ENCODE measurements at regions not wholly inside any gene's neighbourhood (a gene's known extent, or its start where the extent isn't known, plus 50 kb on each side); places are given as distances from the start of the nearest gene placed in this dataset.

DNA sequence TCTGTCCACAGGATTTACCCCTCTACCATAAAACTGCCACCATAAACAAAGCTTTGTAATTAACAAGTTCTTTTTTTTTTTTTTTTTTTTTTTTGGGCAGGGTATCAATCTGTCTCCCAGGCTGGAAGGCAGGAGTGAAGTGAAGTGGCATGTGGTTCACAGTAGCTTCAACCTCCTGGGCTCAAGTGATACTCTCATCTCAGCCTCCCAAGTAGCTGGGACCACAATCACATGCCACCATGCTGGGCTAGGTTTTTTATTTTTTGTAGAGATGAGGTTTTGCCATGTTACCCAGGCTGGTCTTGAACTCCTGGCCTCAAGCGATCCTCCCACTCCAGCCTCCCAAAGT is 61.1 kb upstream of the NUDT4 start:
- TF ChIP-seq, protein P1, sequence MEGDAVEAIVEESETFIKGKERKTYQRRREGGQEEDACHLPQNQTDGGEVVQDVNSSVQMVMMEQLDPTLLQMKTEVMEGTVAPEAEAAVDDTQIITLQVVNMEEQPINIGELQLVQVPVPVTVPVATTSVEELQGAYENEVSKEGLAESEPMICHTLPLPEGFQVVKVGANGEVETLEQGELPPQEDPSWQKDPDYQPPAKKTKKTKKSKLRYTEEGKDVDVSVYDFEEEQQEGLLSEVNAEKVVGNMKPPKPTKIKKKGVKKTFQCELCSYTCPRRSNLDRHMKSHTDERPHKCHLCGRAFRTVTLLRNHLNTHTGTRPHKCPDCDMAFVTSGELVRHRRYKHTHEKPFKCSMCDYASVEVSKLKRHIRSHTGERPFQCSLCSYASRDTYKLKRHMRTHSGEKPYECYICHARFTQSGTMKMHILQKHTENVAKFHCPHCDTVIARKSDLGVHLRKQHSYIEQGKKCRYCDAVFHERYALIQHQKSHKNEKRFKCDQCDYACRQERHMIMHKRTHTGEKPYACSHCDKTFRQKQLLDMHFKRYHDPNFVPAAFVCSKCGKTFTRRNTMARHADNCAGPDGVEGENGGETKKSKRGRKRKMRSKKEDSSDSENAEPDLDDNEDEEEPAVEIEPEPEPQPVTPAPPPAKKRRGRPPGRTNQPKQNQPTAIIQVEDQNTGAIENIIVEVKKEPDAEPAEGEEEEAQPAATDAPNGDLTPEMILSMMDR (IDR thresholded peaks at IDR 0.05): no peak
- TF ChIP-seq POLR2A (IDR thresholded peaks at IDR 0.05): no peak

Measured in tibial nerve (tissue), 3 donors.